Glutamatergic neuron (in vitro differentiated cells): ENCODE measurements at regions not wholly inside any gene's neighbourhood (a gene's known extent, or its start where the extent isn't known, plus 50 kb on each side); places are given as distances from the start of the nearest gene placed in this dataset.

Source experiments
- DNase-seq: peaks from one replicate; pipeline ENCODE4 v3.0.0; 2022
- H3K27ac Mint-ChIP-seq: one replicate; pipeline ENCODE4 v1.8.0; 2020; ENCODE audit warnings: mild to moderate bottlenecking, mixed read lengths, inconsistent platforms; ENCODE audit not compliant: unreplicated experiment
- H3K27me3 Mint-ChIP-seq: one replicate; pipeline ENCODE4 v1.8.0; 2020; ENCODE audit warnings: mild to moderate bottlenecking, moderate library complexity, mixed read lengths, inconsistent platforms; ENCODE audit not compliant: unreplicated experiment
- H3K36me3 Mint-ChIP-seq: one replicate; pipeline ENCODE4 v1.8.0; 2020; ENCODE audit warnings: mild to moderate bottlenecking, mixed read lengths, inconsistent platforms; ENCODE audit not compliant: unreplicated experiment
- H3K4me1 Mint-ChIP-seq: one replicate; pipeline ENCODE4 v1.8.0; 2020; ENCODE audit warnings: mild to moderate bottlenecking, low read depth, mixed read lengths, inconsistent platforms; ENCODE audit not compliant: unreplicated experiment
- H3K4me3 Mint-ChIP-seq: one replicate; pipeline ENCODE4 v1.8.0; 2020; ENCODE audit warnings: mild to moderate bottlenecking, mixed read lengths, inconsistent platforms; ENCODE audit not compliant: unreplicated experiment
- H3K9me3 Mint-ChIP-seq: one replicate; pipeline ENCODE4 v1.8.0; 2020; ENCODE audit warnings: mild to moderate bottlenecking, moderate library complexity, mixed read lengths, inconsistent platforms; ENCODE audit not compliant: unreplicated experiment
- TF ChIP-seq, protein P1 (sequence below): fragments of 200-600 bp; sonication (generic); IDR thresholded peaks from one replicate; pipeline ENCODE4 v1.5.0; 2021; ENCODE audit not compliant: partially characterized antibody, unreplicated experiment

DNA sequence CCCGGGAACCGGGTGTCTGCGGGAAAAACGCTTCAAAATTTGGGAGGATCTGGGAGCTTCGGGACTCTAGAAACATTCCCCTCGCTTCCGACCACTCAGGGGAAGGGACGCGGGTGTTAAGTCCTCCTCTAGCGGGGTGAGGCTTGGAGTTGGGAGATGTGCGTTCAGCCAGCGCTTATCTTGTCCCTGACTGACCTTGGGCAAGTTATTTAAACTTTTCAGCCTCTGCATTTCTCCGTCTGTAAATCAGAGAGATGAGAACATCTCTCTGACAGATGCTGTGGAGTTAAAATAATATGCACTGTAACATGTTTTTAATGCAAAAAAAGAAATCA, 76.9 kb upstream of the ANO4 start:
- H3K27me3 Mint-ChIP-seq = peaks cover 11% of the 10 kb centered on the region
- H3K4me3 Mint-ChIP-seq = peak overlapping the region; percentile 88
- H3K27ac Mint-ChIP-seq = peak overlapping the region; percentile 46
- peaks cover 35% of the 10 kb centered on the region for H3K4me1 Mint-ChIP-seq
- no peaks in the 10 kb centered on the region for H3K36me3 Mint-ChIP-seq
- DNase-seq = peak; percentile 21
- TF ChIP-seq, protein P1, sequence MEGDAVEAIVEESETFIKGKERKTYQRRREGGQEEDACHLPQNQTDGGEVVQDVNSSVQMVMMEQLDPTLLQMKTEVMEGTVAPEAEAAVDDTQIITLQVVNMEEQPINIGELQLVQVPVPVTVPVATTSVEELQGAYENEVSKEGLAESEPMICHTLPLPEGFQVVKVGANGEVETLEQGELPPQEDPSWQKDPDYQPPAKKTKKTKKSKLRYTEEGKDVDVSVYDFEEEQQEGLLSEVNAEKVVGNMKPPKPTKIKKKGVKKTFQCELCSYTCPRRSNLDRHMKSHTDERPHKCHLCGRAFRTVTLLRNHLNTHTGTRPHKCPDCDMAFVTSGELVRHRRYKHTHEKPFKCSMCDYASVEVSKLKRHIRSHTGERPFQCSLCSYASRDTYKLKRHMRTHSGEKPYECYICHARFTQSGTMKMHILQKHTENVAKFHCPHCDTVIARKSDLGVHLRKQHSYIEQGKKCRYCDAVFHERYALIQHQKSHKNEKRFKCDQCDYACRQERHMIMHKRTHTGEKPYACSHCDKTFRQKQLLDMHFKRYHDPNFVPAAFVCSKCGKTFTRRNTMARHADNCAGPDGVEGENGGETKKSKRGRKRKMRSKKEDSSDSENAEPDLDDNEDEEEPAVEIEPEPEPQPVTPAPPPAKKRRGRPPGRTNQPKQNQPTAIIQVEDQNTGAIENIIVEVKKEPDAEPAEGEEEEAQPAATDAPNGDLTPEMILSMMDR = no peak
- peaks cover 4% of the 10 kb centered on the region for H3K9me3 Mint-ChIP-seq

DNA sequence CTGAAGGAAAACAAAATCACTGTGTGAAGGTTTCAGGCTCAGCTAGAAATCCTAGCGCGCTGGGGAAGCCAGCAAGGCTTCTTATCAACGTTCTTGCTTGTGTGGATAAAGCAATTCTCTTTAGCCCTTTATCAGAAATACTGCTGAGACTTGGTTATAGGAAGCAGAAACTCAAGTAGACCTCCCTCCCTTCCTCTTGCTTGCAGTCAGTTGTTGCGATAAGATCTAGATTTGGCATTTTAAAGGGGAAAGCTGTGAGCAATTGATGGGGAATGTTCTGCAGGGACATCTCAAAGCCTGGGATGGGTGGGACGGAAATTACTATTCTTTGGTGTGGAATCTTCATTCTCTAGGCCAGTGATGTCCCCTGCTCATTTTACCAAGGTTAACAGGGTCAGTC, 76.4 kb upstream of the ANO4 start:
- DNase-seq = no peak
- H3K27me3 Mint-ChIP-seq = peaks cover 11% of the 10 kb centered on the region
- H3K36me3 Mint-ChIP-seq = no peaks in the 10 kb centered on the region
- H3K4me3 Mint-ChIP-seq = peak overlapping the region; percentile 88
- peaks cover 37% of the 10 kb centered on the region for H3K4me1 Mint-ChIP-seq
- peaks cover 4% of the 10 kb centered on the region for H3K9me3 Mint-ChIP-seq
- TF ChIP-seq, protein P1 = no peak
- peak overlapping the region; percentile 10 for H3K27ac Mint-ChIP-seq

DNA sequence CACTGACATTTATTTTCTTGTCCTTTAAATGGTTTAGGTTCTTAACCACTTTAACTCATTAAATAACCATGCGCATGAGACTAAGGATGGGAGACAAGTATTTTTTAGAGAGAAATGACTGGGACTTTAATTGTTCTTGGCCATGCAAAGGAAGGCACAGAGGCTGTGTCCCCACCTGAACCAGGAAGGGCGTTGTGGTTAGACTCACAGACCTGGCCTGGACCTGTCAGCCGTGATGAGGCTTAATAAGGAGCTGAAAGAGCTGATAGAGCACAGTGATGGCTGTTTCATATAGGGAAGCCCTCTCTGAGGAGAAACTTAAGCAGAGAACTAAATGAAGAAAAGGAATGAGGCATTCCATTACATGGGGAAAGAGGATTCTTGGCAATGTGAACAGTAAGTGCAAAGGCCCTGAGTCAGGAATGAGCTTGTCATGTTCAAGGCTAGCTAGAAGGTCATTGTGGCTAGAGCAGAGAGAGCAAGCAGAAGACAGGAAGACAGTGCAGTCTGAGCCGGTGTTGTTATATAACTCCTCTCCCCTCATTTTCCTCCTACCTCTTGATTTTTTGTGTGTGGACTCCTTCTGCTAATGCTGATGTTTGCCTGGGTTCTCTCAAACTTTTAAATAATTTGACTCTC, 74.4 kb upstream of the ANO4 start:
- Mint-ChIP-seq H3K27ac (no peak overlapping the region), H3K4me1 (peaks cover 42% of the 10 kb centered on the region), H3K9me3 (peaks cover 4% of the 10 kb centered on the region), H3K27me3 (peaks cover 11% of the 10 kb centered on the region), H3K4me3 (peak overlapping the region; percentile 88), H3K36me3 (no peaks in the 10 kb centered on the region)
- TF ChIP-seq, protein P1 = no peak
- DNase-seq = no peak

DNA sequence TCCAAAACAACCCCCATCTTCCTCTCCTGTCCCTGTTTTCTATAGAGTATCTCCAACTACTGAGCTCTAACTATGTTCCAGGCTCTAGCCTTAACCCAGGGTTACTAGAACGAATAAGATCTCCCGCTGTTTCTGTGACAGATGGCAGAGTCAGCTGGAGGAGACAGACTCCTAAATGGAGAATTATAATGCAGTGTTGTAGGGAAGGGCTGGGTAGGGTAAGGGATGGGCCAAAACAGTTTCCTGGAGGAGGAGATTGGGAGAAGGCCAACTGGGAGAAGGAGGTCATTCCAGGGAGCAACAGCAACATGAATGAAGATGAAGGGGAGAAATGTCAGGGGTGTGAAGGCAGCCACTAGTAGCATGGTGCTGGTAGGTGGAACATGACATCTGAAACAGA, 73.4 kb upstream of the ANO4 start:
- no peak for DNase-seq
- TF ChIP-seq, protein P1 = no peak
- H3K4me3 Mint-ChIP-seq = peak overlapping the region; percentile 43
- peak overlapping the region; percentile 88 for H3K27ac Mint-ChIP-seq
- H3K36me3 Mint-ChIP-seq = no peaks in the 10 kb centered on the region
- peaks cover 4% of the 10 kb centered on the region for H3K9me3 Mint-ChIP-seq
- H3K4me1 Mint-ChIP-seq = peaks cover 42% of the 10 kb centered on the region
- H3K27me3 Mint-ChIP-seq = peaks cover 7% of the 10 kb centered on the region

DNA sequence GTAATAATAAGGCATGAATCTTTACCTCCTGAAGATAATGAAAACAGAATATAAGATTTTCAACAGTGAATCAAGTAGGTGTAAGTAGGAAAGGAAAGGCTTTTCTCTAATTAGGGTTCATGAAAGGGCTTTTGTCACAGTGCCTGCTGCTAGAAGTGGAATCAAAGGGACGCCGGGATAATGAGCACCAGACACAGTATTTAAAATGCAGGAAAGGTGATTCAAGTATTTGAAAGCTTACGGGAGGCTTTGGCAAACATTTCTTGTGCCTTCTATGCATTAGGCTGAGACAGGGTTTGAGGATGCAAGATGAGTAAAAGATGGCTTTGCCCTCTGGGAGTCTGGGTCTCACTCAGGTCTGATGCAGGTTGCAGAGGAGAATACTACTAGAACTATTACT, 70.5 kb upstream of the ANO4 start:
- TF ChIP-seq, protein P1 = no peak
- Mint-ChIP-seq H3K4me3 (no peak overlapping the region), H3K36me3 (no peaks in the 10 kb centered on the region), H3K27ac (peak overlapping the region; percentile 71), H3K4me1 (peaks cover 32% of the 10 kb centered on the region), H3K9me3 (peaks cover 4% of the 10 kb centered on the region), H3K27me3 (peaks cover 5% of the 10 kb centered on the region)
- DNase-seq = no peak
